Bronchial epithelial cell (primary cell): ENCODE measurements at regions not wholly inside any gene's neighbourhood (a gene's known extent, or its start where the extent isn't known, plus 50 kb on each side); places are given as distances from the start of the nearest gene placed in this dataset.

ENCODE experiments used
- DNase-seq: peaks from one replicate; pipeline ENCODE4 v3.0.0-alpha.2; 2010; ENCODE audit warnings: low read depth
- FAIRE-seq: peaks from 2 replicates; lab custom pipeline; 2011; peaks lifted over from hg19 to GRCh38; lab: Jason Lieb, UNC
- H3K27me3 ChIP-seq: 2 replicates; pipeline ENCODE4 v1.5.1; 2011; ENCODE audit warnings: low read length; ENCODE audit not compliant: control insufficient read depth, insufficient read depth
- H3K36me3 ChIP-seq: 2 replicates; pipeline ENCODE4 v1.5.1; 2011; ENCODE audit warnings: low read length; ENCODE audit not compliant: control insufficient read depth, insufficient read depth
- H3K4me3 ChIP-seq: 2 replicates; pipeline ENCODE4 v1.5.1; 2011; ENCODE audit warnings: mild to moderate bottlenecking, low read depth, low read length, control low read depth
- TF ChIP-seq, protein P1 (sequence below): IDR thresholded peaks from 2 replicates; pipeline ENCODE4 v1.5.1; 2011; ENCODE audit warnings: mild to moderate bottlenecking, moderate library complexity, low read length, control low read depth, inconsistent platforms; ENCODE audit not compliant: insufficient read depth, severe bottlenecking

DNA sequence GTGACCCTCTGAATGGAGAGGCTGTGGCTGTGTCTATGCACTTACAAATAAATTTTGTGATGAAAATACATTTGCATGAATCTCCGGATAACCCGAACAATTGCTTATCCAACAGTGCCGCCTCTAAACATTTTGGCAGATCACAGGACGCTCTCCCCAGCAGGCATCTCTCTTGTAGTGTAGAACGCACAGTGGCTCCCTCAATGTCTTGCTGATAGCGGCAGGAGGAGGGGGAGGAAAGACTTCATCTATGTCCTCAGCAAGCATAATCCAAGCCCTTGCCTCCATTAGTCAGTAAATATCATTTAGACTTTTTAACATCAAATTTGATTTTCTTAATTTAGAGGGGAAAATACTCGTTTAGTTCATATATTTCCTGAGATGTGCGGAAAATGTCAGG is 318.1 kb upstream of the IGF1R start:
- Histone ChIP-seq H3K4me3 (no peak overlapping the region), H3K36me3 (no peaks in the 10 kb centered on the region), H3K27me3 (no peaks in the 10 kb centered on the region)
- TF ChIP-seq, protein P1, sequence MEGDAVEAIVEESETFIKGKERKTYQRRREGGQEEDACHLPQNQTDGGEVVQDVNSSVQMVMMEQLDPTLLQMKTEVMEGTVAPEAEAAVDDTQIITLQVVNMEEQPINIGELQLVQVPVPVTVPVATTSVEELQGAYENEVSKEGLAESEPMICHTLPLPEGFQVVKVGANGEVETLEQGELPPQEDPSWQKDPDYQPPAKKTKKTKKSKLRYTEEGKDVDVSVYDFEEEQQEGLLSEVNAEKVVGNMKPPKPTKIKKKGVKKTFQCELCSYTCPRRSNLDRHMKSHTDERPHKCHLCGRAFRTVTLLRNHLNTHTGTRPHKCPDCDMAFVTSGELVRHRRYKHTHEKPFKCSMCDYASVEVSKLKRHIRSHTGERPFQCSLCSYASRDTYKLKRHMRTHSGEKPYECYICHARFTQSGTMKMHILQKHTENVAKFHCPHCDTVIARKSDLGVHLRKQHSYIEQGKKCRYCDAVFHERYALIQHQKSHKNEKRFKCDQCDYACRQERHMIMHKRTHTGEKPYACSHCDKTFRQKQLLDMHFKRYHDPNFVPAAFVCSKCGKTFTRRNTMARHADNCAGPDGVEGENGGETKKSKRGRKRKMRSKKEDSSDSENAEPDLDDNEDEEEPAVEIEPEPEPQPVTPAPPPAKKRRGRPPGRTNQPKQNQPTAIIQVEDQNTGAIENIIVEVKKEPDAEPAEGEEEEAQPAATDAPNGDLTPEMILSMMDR: no peak
- DNase-seq (no peak), FAIRE-seq (no peak)

DNA sequence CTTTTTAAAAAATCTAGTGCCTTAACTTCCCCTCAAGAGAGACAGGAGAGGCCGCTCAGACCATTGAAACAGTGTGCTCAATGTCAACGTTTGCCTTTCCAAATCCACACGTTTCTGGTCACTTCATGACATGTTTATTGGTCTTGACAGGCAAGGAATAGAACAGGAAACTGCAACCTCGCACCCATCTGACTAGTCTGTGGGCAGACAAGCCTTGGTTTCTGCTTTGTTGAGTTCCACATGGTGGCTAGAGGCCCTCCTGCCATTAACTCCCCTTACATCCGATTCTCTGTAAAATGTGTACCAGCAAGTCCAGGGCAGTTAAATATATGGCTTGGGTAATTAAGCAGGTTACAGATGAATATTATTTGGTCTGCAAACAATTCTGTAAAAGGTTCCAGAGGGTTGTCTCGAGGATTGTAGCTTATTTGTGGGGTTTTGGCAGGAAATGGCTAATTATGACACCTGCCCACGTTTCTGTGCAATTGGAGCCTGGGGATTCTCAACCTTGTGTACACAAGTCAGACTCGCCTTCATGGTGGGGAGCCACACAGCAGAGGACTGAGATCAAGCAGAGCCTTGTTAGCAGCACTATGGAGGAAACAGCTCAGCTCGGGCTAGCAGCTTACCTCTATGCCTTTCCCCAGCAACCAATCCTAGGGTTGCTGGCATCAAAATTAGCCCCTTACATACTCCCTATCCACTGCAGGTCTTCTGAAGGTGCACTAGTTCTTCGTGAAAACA is 317.5 kb upstream of the IGF1R start:
- no peak for DNase-seq

DNA sequence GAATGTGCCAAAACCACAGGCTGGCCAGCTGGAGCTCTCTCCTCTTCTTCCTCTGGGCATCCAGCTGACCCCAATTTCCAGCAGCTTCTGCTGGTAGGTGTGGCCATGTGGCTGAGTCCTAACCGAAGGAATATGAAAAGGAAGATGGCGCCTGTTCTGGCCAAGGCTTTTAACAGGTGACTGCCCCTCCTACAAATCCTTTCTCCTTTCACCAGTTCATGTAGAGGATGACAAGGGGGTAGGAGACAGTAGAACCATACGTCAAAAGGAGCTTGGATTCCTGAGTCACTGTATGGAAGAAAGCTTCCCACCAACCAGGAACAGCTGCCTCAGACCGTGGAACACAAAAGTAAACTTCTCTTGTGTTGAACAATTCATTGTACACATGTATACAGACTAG is 316.7 kb upstream of the IGF1R start:
- no peaks in the 10 kb centered on the region for H3K27me3 ChIP-seq
- TF ChIP-seq, protein P1: no peak
- H3K4me3 ChIP-seq: no peak overlapping the region
- FAIRE-seq (no peak), DNase-seq (no peak)
- H3K36me3 ChIP-seq: no peaks in the 10 kb centered on the region

More for the DNA sequence above, 317.5 kb upstream of the IGF1R start:
- TF ChIP-seq, protein P1: no peak
- peak; percentile 13 for FAIRE-seq
- Histone ChIP-seq H3K27me3 (no peaks in the 10 kb centered on the region), H3K36me3 (no peaks in the 10 kb centered on the region), H3K4me3 (no peak overlapping the region)

DNA sequence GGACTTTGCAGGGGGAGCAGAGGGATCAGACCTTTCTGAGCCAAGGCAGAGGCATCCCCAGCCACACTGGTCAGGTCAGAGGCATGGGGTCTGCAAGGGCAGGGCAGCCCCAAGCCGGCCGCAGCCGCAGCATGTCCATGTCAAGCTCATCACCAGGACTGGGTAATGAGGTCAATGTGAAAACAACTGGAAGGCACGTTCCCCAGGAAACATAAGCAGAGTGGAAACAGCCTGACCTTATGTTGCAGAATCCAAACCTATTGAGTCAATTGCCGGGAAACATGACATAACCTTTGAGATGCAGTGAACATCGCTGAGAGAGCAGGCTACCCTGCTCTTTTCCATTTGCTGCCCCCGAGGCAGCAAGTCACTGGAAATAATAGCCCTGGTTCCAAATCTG is 315.1 kb upstream of the IGF1R start:
- H3K36me3 ChIP-seq: no peaks in the 10 kb centered on the region
- TF ChIP-seq, protein P1: no peak
- no peak for DNase-seq
- H3K27me3 ChIP-seq: no peaks in the 10 kb centered on the region
- no peak for FAIRE-seq
- H3K4me3 ChIP-seq: no peak overlapping the region

DNA sequence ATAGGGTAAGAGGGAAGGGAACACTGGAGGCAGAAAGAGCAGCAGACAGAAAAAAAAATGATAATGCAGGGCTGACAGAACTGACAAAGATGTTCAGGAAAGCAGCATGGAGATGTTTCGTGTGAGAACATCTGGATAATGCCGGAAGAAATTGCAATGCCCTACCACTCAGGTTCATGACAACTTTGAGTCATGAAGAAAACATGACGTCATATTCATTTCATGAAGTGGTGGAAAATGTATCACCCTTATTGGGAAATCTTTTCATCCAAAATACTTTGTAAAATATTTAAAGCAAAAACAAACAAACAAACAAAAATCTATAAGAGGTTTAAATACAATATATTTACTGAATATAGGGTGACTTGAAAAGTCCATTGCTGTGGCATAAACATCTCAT is 305.4 kb upstream of the IGF1R start:
- FAIRE-seq: no peak

More for the DNA sequence above, 305.4 kb upstream of the IGF1R start:
- Histone ChIP-seq H3K27me3 (no peaks in the 10 kb centered on the region), H3K4me3 (no peak overlapping the region), H3K36me3 (no peaks in the 10 kb centered on the region)
- peak; percentile 10 for DNase-seq
- TF ChIP-seq, protein P1: no peak
